Activated naive CD4-positive, alpha-beta T cell treated with anti-CD3 and anti-CD28 coated beads, Interleukin-2, amount 10 ng/mL, durations not matched to agents 7 days and 5 days (primary cell): ENCODE measurements at regions not wholly inside any gene's neighbourhood (a gene's known extent, or its start where the extent isn't known, plus 50 kb on each side); places are given as distances from the start of the nearest gene placed in this dataset.

ENCODE experiments used
- CTCF ChIA-PET: fragments of 350-600 bp; sonication (Branson Sonifier 250); formaldehyde crosslinking; loops from one replicate; lab custom pipeline; 2021; ENCODE audit warnings: antibody characterized with exemption; lab: Charles Lee
- DNase-seq: peaks from one replicate; pipeline ENCODE4 v3.0.0-alpha.2; 2020
- H3K27ac Mint-ChIP-seq: one replicate; pipeline ENCODE4 v1.8.0; 2021; ENCODE audit warnings: mild to moderate bottlenecking, moderate library complexity, mixed read lengths
- H3K27me3 Mint-ChIP-seq: one replicate; pipeline ENCODE4 v1.8.0; 2021; ENCODE audit warnings: mild to moderate bottlenecking, mixed read lengths
- H3K36me3 Mint-ChIP-seq: one replicate; pipeline ENCODE4 v1.8.0; 2021; ENCODE audit warnings: mixed read lengths
- H3K4me1 Mint-ChIP-seq: one replicate; pipeline ENCODE4 v1.8.0; 2021; ENCODE audit warnings: mixed read lengths
- H3K4me3 Mint-ChIP-seq: one replicate; pipeline ENCODE4 v1.8.0; 2021; ENCODE audit warnings: mild to moderate bottlenecking, moderate library complexity, mixed read lengths
- H3K9me3 Mint-ChIP-seq: one replicate; pipeline ENCODE4 v1.8.0; 2021; ENCODE audit warnings: mixed read lengths

DNA sequence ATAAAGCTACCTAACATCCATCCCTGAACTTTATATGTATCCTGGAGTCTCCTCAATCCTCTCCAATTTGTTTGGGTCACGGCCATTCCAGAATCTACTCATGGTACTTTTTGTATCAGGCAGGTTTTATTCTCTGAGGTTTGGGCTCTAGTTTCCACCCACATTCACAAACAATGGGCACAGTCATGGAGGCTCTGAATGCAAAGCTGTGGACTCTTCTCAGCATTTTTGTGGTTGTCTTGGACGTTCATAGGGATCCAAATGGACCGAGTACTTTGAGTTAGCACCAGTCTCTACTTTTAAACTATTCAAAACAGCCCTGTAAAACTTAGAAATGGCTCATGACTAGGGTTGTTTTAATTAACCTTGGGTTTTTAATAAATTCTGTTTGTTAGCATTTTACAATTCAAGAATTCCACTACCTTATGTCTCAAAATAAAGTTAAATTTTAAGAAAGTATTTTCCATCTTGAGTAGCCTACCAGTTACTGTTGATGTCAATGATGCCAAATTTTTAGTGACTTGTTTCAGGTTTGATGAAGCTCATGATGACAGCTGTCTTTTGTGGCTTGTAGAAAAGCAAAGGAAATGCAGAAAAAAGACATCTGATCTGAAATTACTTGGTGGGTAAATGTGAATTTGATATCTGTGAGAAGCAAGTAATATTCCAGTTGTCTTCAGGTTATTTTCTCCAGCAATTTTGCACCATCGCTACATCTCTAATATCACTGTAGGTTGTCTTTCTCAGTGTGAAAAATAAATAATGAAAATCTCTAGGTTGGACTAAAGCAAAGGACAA, 275.7 kb upstream of the THBS1 start:
- H3K4me1 Mint-ChIP-seq, result no peaks in the 10 kb centered on the region
- DNase-seq, result no peak
- CTCF ChIA-PET, result no interaction called here
- no peak overlapping the region for H3K27ac Mint-ChIP-seq
- no peak overlapping the region for H3K4me3 Mint-ChIP-seq
- no peaks in the 10 kb centered on the region for H3K9me3 Mint-ChIP-seq
- H3K36me3 Mint-ChIP-seq, result no peaks in the 10 kb centered on the region
- H3K27me3 Mint-ChIP-seq, result peaks cover 9% of the 10 kb centered on the region

DNA sequence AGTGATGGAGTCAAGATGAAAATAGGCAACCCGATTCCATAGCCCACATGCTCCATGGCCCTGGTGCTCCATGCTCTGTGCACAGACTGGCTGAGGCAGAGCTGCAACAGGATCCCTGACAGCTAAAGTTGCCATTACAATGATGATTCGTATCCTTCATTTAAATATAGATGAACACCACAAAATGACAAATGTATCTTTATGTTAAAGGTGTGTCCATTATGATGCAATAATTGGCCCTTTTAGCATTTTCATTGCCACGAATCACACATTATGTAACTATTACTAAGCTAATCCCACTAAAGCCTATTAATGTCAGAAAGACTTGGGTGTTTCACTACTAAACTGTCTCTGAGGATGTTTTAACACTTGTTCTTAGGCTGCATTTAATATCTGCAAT, 270.2 kb upstream of the THBS1 start:
- peaks cover 4% of the 10 kb centered on the region for H3K27me3 Mint-ChIP-seq
- H3K27ac Mint-ChIP-seq, result no peak overlapping the region
- no peaks in the 10 kb centered on the region for H3K4me1 Mint-ChIP-seq
- H3K4me3 Mint-ChIP-seq, result no peak overlapping the region
- no peaks in the 10 kb centered on the region for H3K36me3 Mint-ChIP-seq
- CTCF ChIA-PET, result interaction anchor here (1.1 kb wide), 1 partner anchor 8 kb away, joined by 4 read pairs; no protein-coding TSS in a partner anchor
- no peak for DNase-seq
- no peaks in the 10 kb centered on the region for H3K9me3 Mint-ChIP-seq

- no peak overlapping the region for H3K27ac Mint-ChIP-seq
- DNase-seq, result no peak
- no peak overlapping the region for H3K4me3 Mint-ChIP-seq
- no peaks in the 10 kb centered on the region for H3K9me3 Mint-ChIP-seq
- H3K4me1 Mint-ChIP-seq, result no peaks in the 10 kb centered on the region
- H3K27me3 Mint-ChIP-seq, result peaks cover 12% of the 10 kb centered on the region
- H3K36me3 Mint-ChIP-seq, result no peaks in the 10 kb centered on the region
- CTCF ChIA-PET, result no interaction called here
Measured at GRCh38 chr15:39312984-39313383, 267.9 kb upstream of the THBS1 start.

DNA sequence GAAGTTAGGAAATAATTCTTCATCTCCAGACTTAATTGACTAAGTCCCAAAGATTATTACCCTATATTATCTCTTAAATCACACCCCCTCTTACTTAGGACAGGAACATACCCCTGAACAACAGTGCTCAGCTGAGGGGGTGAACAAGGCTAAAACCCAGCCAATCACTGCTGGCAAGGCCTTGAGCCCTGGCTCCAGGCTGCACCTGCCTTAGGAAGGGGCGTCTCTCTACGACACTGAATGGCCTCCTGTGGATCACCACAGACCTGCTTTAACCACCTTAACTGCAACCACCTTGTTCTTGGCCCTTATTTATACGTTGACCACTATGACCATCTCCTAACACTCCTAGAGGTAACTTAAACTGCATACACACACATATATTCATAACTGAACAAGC, 267.4 kb upstream of the THBS1 start:
- no peak overlapping the region for H3K4me3 Mint-ChIP-seq
- no peaks in the 10 kb centered on the region for H3K4me1 Mint-ChIP-seq
- H3K27ac Mint-ChIP-seq, result no peak overlapping the region
- peaks cover 12% of the 10 kb centered on the region for H3K27me3 Mint-ChIP-seq
- H3K36me3 Mint-ChIP-seq, result no peaks in the 10 kb centered on the region
- CTCF ChIA-PET, result no interaction called here
- no peak for DNase-seq
- H3K9me3 Mint-ChIP-seq, result no peaks in the 10 kb centered on the region

- H3K27me3 Mint-ChIP-seq, result peaks cover 12% of the 10 kb centered on the region
- H3K4me3 Mint-ChIP-seq, result no peak overlapping the region
- H3K27ac Mint-ChIP-seq, result no peak overlapping the region
- no peaks in the 10 kb centered on the region for H3K36me3 Mint-ChIP-seq
- CTCF ChIA-PET, result no interaction called here
- H3K4me1 Mint-ChIP-seq, result no peaks in the 10 kb centered on the region
- DNase-seq, result no peak
- H3K9me3 Mint-ChIP-seq, result no peaks in the 10 kb centered on the region
Measured at GRCh38 chr15:39313881-39314280, 267.0 kb upstream of the THBS1 start.

DNA sequence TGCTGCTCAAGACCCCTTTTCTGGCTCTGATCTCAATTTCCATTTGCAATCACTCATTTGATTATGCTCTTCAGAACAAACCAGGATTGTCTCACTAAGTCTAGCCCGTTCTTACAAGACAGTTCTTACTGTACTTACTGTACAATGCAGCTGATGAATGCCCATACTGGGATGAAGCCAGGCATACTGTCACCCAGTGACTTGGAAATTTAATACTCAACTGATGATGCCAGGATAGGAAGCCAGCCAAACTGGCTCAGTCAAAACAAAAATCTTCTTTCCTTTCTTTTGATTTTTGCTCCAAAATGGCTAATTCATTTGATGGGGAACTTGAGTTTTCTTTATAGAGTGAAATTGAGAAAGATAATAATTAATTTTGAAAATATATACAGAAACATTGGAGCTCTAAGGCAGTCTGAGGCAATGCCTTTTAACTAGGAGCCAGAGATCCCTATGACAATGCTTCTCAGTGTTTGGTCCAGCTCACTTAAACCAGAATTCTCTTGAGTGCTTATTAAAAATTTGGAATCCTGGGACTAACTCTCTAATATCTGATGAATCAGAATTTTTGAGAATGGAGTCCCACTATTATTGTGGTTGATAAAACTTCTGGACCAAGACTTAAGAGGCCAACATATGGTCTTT, 265.6 kb upstream of the THBS1 start:
- CTCF ChIA-PET, result no interaction called here
- Mint-ChIP-seq H3K9me3 (no peaks in the 10 kb centered on the region), H3K4me1 (no peaks in the 10 kb centered on the region), H3K36me3 (no peaks in the 10 kb centered on the region), H3K27ac (no peak overlapping the region), H3K27me3 (peaks cover 15% of the 10 kb centered on the region), H3K4me3 (no peak overlapping the region)
- no peak for DNase-seq

- CTCF ChIA-PET, result no interaction called here
- DNase-seq, result no peak
- Mint-ChIP-seq H3K27me3 (peaks cover 15% of the 10 kb centered on the region), H3K4me1 (no peaks in the 10 kb centered on the region), H3K9me3 (peaks cover 3% of the 10 kb centered on the region), H3K36me3 (no peaks in the 10 kb centered on the region), H3K4me3 (no peak overlapping the region), H3K27ac (no peak overlapping the region)
Measured at GRCh38 chr15:39317225-39317624, 263.7 kb upstream of the THBS1 start.

DNA sequence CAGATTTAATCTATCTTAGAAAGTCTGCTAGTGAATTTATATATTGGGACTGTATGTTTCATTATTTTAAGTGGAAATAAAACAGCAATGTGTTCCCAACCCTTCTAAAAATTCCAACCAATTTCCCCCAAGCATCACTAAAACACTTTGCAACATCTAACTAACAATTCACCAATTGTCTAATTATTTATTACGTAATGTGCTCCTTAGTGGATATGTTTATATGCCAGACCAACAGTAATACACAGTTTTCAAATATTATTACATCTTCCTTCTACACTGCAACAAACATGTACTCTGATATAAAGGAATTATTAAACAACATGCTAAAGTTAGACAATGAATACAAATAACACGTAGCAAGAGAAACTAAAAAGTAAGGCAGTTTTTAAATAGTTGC, 262.6 kb upstream of the THBS1 start:
- H3K36me3 Mint-ChIP-seq, result no peaks in the 10 kb centered on the region
- no peak for DNase-seq
- H3K9me3 Mint-ChIP-seq, result peaks cover 3% of the 10 kb centered on the region
- no peaks in the 10 kb centered on the region for H3K4me1 Mint-ChIP-seq
- H3K27ac Mint-ChIP-seq, result no peak overlapping the region
- no peak overlapping the region for H3K4me3 Mint-ChIP-seq
- CTCF ChIA-PET, result interaction anchor here (1.1 kb wide), 1 partner anchor 8 kb away, joined by 4 read pairs; no protein-coding TSS in a partner anchor
- peaks cover 15% of the 10 kb centered on the region for H3K27me3 Mint-ChIP-seq

- Mint-ChIP-seq H3K4me1 (no peaks in the 10 kb centered on the region), H3K27ac (no peak overlapping the region), H3K36me3 (no peaks in the 10 kb centered on the region), H3K9me3 (peaks cover 3% of the 10 kb centered on the region), H3K27me3 (peaks cover 11% of the 10 kb centered on the region), H3K4me3 (no peak overlapping the region)
- no peak for DNase-seq
- CTCF ChIA-PET, result no interaction called here
Measured at GRCh38 chr15:39320355-39320754, 260.5 kb upstream of the THBS1 start.

DNA sequence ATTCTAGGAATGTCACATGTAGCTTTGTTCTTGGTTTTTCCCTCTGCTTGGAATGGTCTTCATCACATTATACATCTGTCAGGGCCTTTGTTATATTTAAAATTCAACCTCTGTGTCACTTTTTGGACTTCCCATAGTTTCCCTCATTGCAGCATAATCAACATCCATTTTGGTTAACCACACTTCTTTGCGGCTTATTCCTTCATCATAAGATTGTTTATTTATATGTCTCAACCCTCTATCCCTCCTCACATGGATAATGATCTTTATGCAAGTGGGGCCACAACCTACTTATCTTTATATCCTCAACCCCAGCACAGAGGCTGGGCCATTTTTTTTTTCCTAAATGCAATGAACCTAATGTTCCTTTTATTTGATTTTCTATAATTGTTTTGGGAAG, 260.0 kb upstream of the THBS1 start:
- Mint-ChIP-seq H3K4me3 (no peak overlapping the region), H3K27ac (no peak overlapping the region), H3K36me3 (no peaks in the 10 kb centered on the region), H3K9me3 (peaks cover 3% of the 10 kb centered on the region), H3K4me1 (no peaks in the 10 kb centered on the region), H3K27me3 (peaks cover 11% of the 10 kb centered on the region)
- no peak for DNase-seq
- CTCF ChIA-PET, result no interaction called here

- H3K27ac Mint-ChIP-seq, result no peak overlapping the region
- no peak for DNase-seq
- CTCF ChIA-PET, result no interaction called here
Measured at GRCh38 chr15:39321977-39322376, 258.9 kb upstream of the THBS1 start.

DNA sequence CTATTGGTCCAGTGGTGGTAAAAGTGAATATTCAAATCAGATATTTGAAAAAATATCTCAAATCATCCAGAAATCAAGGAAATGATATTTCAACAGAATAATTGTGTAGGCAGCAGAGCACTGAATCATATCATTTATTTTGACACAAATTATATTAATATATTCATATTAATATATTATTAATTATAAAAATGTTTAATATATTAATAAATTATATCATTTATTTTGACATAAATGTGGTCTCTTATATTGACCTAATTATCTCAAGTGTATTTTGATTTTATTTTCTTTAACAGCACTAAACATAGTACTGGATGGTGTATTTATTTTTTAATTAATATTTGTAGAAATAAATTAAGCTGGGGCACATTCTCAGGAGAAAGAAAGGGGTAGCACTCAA, 257.7 kb upstream of the THBS1 start:
- no peak overlapping the region for H3K27ac Mint-ChIP-seq
- CTCF ChIA-PET, result no interaction called here
- peaks cover 3% of the 10 kb centered on the region for H3K9me3 Mint-ChIP-seq
- peaks cover 7% of the 10 kb centered on the region for H3K27me3 Mint-ChIP-seq
- H3K4me1 Mint-ChIP-seq, result no peaks in the 10 kb centered on the region
- H3K4me3 Mint-ChIP-seq, result no peak overlapping the region
- no peaks in the 10 kb centered on the region for H3K36me3 Mint-ChIP-seq
- DNase-seq, result no peak

More at GRCh38 chr15:39321977-39322376, 258.9 kb upstream of the THBS1 start:
- Mint-ChIP-seq H3K27me3 (peaks cover 8% of the 10 kb centered on the region), H3K4me1 (no peaks in the 10 kb centered on the region), H3K36me3 (no peaks in the 10 kb centered on the region), H3K4me3 (no peak overlapping the region), H3K9me3 (peaks cover 3% of the 10 kb centered on the region)

DNA sequence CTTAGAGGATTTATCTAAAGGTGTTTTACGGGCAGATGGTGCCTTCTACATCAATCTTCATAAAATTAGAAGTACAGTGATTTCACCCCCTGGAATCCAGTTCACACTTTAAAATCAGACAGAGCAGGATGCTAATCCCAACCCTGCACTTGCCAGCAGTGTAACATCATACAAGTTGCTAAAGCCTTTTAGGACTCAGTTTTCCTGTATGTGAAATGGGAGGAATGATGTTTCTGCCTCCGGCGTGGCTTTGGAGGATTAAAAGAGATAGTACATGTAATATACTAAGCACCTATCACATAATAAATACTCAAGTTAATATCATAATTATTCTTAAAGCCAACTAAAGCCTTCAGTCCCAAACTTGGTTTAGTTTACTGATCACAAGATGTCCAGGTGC, 257.2 kb upstream of the THBS1 start:
- Mint-ChIP-seq H3K27me3 (peaks cover 7% of the 10 kb centered on the region), H3K4me1 (no peaks in the 10 kb centered on the region), H3K27ac (no peak overlapping the region), H3K4me3 (no peak overlapping the region), H3K9me3 (peaks cover 3% of the 10 kb centered on the region), H3K36me3 (no peaks in the 10 kb centered on the region)
- CTCF ChIA-PET, result no interaction called here
- DNase-seq, result no peak

- CTCF ChIA-PET, result no interaction called here
- H3K36me3 Mint-ChIP-seq, result no peaks in the 10 kb centered on the region
- H3K9me3 Mint-ChIP-seq, result no peaks in the 10 kb centered on the region
- H3K4me3 Mint-ChIP-seq, result no peak overlapping the region
- H3K4me1 Mint-ChIP-seq, result no peaks in the 10 kb centered on the region
- no peak overlapping the region for H3K27ac Mint-ChIP-seq
- H3K27me3 Mint-ChIP-seq, result peaks cover 3% of the 10 kb centered on the region
- DNase-seq, result no peak
Measured at GRCh38 chr15:39326306-39326975, 254.4 kb upstream of the THBS1 start.
